ENCODE measurements at regions not wholly inside any gene's neighbourhood (a gene's known extent, or its start where the extent isn't known, plus 50 kb on each side); places are given as distances from the start of the nearest gene placed in this dataset.
"Not testable (repeated sequence)": the region's sequence is repeated elsewhere in the genome, so short reads cannot be mapped to it uniquely, and the experiment has no call there.

GRCh38 chr7:29619111-29619510 lies 55.5 kb downstream of the PRR15 start:
- no peak for DNase-seq (ENCODE audit: low read depth)

DNA sequence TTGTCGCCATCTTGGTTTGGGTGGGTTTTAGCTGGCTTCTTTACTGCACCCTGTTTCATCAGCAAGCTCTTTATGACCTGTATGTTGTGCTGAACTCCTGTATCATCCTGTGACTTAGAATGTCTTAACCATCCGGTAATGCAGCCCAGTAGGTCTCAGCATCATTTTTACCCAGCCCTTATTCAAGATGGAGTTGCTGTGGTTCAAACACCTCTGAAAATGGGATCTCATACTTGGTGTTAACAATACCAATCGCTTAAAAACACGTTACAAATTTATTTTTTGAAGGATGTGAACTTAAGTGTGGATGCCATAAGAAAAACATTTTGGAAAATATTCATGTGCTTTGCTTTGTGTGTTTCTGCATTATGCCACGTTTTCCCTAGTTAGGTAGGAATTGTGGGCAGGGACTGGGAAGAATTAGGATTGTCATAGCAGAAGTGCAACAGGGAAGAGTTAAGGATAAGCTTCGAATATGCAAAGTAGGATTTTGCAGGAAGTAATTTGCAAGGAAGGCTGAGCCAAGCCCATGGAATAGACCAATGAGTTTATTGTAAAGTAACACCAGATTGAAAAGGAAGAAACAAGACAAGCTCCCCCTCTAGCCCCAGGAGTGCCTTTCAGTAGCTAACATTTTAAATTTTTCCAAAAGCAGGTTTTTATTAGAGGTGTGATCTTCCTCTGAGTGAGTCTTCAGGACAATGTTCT lies 56.4 kb downstream of the PRR15 start:
- DNase-seq (ENCODE audit: low read depth): no peak

GRCh38 chr7:29620556-29620930 lies 56.9 kb downstream of the PRR15 start:
- no peak for DNase-seq (ENCODE audit: low read depth)

DNA sequence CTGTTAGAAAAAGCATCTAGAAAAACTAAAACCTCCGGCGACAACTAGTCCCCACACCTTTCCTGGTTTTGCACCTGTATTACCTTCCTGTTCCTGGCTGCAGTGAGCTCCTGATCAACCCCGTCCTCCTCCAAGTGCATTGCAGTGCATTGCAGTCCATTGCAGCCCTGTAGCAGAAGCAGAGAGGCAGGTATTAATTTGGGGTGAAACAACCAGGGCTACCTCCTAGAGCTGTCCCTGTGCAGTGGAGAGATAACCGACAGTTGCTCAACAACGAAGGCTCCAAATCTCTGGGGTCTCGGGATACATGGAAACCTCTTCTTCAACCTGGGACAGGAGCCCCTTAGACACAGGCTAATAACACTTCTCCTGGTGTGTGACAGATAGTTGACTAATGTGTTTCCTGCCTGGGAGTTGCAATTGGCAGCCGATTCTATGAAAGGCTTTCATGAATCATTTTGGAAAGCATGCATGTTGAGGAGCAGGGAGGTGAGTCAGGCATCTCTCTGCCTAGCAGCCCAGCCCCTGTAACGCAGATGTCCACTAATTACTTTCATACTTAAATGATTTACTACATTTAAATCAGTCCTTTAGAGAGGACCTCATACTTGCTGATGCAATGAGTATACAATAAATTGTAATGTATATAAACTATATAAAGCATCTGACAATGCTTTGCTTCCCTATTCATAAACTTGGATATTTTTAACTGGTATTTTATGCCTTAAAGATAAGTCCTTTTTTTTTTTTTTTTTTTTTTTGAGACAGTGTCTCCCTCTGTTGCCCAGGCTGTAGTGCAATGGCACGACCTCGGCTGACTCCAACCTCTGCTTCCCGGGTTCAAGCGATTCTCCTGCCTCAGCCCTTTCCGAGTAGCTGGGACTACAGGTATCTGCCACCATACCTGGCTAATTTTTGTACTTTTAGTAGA lies 59.0 kb downstream of the PRR15 start:
- peak; percentile 95 for DNase-seq (ENCODE audit: low read depth)

GRCh38 chr7:29623973-29624372 lies 60.3 kb downstream of the PRR15 start:
- peak; percentile 87 for DNase-seq (ENCODE audit: low read depth)

GRCh38 chr7:29626730-29627129 lies 63.1 kb downstream of the PRR15 start:
- DNase-seq (ENCODE audit: low read depth): no peak

- DNase-seq (ENCODE audit: low read depth): no peak
These were observed 64.0 kb downstream of the PRR15 start for GRCh38 chr7:29627631-29628030.

DNA sequence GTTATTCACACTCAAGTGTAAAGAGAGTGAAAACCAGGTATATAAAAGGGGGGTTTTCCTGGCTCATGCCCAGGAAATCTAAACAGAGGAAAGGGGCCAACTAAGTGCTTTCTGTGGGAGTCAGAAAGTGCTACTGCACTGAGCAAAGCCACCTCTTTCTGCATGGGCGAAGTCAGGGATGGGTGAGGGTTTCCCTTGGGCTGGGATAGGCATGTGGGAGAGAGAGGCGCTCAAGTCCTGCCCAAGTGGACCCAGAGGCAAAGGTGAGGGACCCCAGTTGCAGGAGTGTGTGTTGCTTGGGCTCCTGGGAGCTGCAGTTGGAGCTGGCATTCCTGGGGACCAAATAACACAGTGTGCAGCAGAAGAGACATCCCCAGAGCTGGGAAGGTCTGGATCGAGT lies 65.9 kb downstream of the PRR15 start:
- DNase-seq (ENCODE audit: low read depth): no peak

- DNase-seq (ENCODE audit: low read depth): peak; percentile 59
These were observed 71.7 kb downstream of the PRR15 start for GRCh38 chr7:29635067-29636008.

- no peak for DNase-seq (ENCODE audit: low read depth)
These were observed 72.3 kb downstream of the PRR15 start for GRCh38 chr7:29636009-29636351.

DNA sequence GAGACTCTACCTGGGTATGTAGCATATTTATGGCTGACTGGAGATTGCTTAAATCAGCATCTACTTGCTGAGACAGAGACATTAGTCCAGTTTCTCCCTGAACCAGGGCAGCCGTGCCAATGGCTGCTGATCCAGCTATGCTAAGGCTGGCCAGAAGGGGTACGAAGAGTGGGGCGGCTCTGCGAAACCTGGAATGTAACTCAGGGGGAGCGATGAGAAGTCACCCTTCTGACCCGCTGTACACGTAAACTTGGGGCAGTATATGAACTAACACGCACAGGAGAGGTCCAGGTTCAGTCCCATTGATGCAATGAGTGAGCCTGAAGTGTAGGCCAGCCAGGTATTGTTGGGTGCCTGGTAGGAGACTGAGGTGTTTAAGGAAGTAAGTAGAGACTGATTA lies 73.7 kb downstream of the PRR15 start:
- no peak for DNase-seq (ENCODE audit: low read depth)

DNA sequence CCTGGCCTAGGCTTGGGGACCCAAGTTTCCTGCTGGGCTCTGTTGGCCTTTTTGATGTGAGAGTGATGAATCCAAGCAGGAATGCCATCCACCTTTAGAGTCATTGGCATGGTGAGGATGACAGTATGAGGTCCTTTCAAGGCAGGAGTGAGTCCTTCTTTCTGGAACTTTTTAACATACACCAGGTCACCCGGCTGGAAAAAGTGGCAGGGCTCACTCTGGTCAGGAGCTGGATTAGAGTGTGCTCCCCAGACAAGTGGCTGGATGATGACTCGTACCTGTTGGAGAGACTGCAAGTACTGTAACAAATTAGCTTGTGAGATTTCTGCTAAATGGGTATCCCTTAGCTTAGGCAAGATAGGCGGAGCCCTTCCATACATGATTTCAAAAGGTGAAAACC lies 75.2 kb downstream of the PRR15 start:
- DNase-seq (ENCODE audit: low read depth): peak; percentile 35

DNA sequence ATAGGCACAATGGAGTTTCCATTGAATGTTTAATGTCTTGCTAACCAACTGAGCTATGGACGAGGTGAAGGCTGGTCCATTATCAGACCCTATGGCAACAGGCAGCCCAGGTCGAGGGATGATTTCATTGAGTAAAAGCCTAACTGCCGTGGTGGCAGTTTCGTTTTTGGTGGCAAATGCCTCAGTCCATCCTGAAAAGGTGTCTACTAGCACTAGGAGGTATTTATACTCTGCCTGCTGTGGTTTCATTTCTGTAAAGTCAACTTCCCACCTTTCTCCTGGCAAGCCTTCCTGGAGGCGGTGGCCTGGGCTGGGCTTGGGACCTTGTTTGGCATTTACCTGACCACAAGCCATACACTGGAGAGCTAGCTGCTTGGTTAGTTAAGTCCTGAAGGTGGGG lies 75.8 kb downstream of the PRR15 start:
- no peak for DNase-seq (ENCODE audit: low read depth)

DNA sequence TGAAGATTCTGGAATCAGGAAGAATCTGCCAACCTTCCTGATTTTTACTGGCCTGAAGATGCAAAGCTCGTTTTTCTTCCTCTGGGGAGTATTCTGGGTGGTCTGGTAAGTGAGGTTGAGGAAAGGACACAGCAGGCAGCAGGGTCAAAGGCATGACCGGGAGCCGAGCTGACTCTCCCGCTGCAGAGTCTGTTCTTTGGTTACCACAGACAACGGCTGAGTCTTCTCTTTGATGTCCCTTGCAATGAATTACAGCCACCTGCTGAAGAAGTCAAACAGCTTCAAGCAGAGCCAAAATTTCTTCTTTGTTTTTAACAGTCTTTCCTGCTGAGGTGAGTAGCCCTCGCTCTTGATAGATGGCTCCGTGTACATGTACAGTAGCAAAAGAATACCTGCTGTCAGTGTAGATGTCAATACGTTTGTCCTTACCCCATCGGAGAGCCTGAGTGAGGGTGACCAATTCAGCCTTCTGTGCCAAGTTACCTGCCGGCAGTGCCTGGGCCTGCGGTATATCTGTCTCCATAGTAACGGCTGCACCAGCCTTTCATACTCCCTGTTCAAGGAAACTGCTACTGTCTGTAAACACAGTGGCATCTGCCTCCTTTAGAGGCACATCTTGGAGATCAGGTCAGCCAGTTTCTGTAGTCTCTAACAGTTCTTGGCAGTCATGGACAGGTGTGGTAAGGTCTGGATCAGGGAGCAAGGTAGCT lies 76.4 kb downstream of the PRR15 start:
- no peak for DNase-seq (ENCODE audit: low read depth)

- peak; percentile 42 for DNase-seq (ENCODE audit: low read depth)
These were observed 78.0 kb downstream of the PRR15 start for GRCh38 chr7:29641651-29642050.

- peak; percentile 69 for DNase-seq (ENCODE audit: low read depth)
These were observed 79.0 kb downstream of the PRR15 start for GRCh38 chr7:29642494-29643155.

GRCh38 chr7:29646116-29646515 lies 82.5 kb downstream of the PRR15 start:
- not testable (repeated sequence) for DNase-seq (ENCODE audit: low read depth)

DNA sequence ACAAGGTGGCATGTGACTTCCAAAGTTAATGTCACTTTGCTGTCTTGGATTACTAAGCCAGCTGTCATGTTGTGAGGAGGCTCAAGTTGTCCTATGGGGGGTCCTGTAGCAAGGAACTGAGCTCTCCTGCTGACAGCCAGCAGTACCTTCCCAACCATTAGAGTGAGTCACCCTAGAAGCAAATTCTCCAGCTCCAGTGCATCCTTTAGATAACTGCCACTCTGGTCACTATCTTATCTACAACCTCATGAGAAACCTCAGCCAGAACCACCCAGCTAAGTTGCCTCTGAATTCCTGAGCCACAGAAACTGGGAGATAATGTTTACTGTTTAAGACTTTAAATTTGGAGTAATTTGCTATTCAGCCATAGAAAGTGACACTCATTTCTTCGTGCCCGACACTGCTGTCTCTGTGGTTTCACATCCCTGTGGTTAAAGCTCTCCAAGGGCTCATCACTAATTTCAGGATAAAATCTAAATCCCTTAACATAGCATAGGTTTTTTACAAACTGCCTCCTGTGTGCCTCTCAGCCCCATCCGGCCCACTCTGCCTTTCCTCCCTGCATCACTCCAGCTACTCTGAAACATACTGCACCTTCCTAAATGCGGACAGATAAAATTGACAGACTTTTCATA lies 83.5 kb downstream of the PRR15 start:
- DNase-seq (ENCODE audit: low read depth): peak; percentile 12

GRCh38 chr7:29647691-29648210 lies 84.1 kb downstream of the PRR15 start:
- not testable (repeated sequence) for DNase-seq (ENCODE audit: low read depth)
